DND-41 (cell line): ENCODE measurements at regions not wholly inside any gene's neighbourhood (a gene's known extent, or its start where the extent isn't known, plus 50 kb on each side); places are given as distances from the start of the nearest gene placed in this dataset.

Experiments
- ATAC-seq: fragments of 200-7000 bp; cut with Tn5 transposase; 3 replicates; pipeline ENCODE4 v1.9.1; 2021; ENCODE audit warnings: low read depth; ENCODE audit not compliant: insufficient read depth
- DNase-seq: peaks from one replicate; pipeline ENCODE4 v3.0.0-alpha.2; 2020
- H2AFZ ChIP-seq: 2 replicates; pipeline ENCODE4 v1.6.0; 2012; ENCODE audit warnings: low read depth, low read length
- H3K27ac ChIP-seq: 2 replicates; pipeline ENCODE4 v1.5.1; 2012; ENCODE audit warnings: low read length, inconsistent platforms
- H3K27me3 ChIP-seq: fragments of 200-600 bp; sonication (generic); 2 replicates; pipeline ENCODE4 v1.6.0; 2012; ENCODE audit warnings: low read length, mild to moderate bottlenecking, inconsistent platforms; ENCODE audit not compliant: insufficient read depth, poor library complexity
- H3K36me3 ChIP-seq: 2 replicates; pipeline ENCODE4 v1.5.1; 2012; ENCODE audit warnings: low read length, inconsistent platforms; ENCODE audit not compliant: insufficient read depth
- H3K4me1 ChIP-seq: 2 replicates; pipeline ENCODE4 v1.5.1; 2012; ENCODE audit warnings: mild to moderate bottlenecking, low read length; ENCODE audit not compliant: insufficient read depth
- H3K4me2 ChIP-seq: 2 replicates; pipeline ENCODE4 v1.6.0; 2012; ENCODE audit warnings: mild to moderate bottlenecking, moderate library complexity, low read length, inconsistent platforms; ENCODE audit not compliant: insufficient read depth
- H3K4me3 ChIP-seq, 2 experiments: fragments of 200-600 bp in 1 of 2; shearing (Covaris generic) in 1 of 2; 2 replicates each; pipeline ENCODE4 v1.5.1; 2012 to 2016; ENCODE audit warnings: inconsistent platforms in 2 of 2, low read length in 2 of 2, mild to moderate bottlenecking in 2 of 2, low read depth in 1 of 2, moderate library complexity in 1 of 2
- H3K79me2 ChIP-seq: 2 replicates; pipeline ENCODE4 v1.6.0; 2012; ENCODE audit warnings: low read length, inconsistent platforms; ENCODE audit not compliant: insufficient read depth
- H3K9ac ChIP-seq: 2 replicates; pipeline ENCODE4 v1.6.0; 2012; ENCODE audit warnings: low read depth, mild to moderate bottlenecking, inconsistent platforms, low read length, moderate library complexity
- H3K9me3 ChIP-seq: 2 replicates; pipeline ENCODE4 v1.5.1; 2012; ENCODE audit warnings: low read length, moderate library complexity, mild to moderate bottlenecking, inconsistent platforms; ENCODE audit not compliant: insufficient read depth, severe bottlenecking
- H4K20me1 ChIP-seq: 2 replicates; pipeline ENCODE4 v1.6.0; 2012; ENCODE audit warnings: low read length; ENCODE audit not compliant: insufficient read depth
- EZH2 ChIP-seq: IDR thresholded peaks from 3 replicates; pipeline ENCODE4 v1.6.1; 2012; ENCODE audit warnings: borderline replicate concordance, low read depth, mild to moderate bottlenecking, moderate library complexity, low read length, inconsistent platforms; ENCODE audit not compliant: severe bottlenecking
- TF ChIP-seq, protein P1 (sequence below): IDR thresholded peaks from 2 replicates; pipeline ENCODE4 v1.5.1; 2012; ENCODE audit warnings: borderline replicate concordance, low read length, moderate library complexity, mild to moderate bottlenecking; ENCODE audit not compliant: poor library complexity, severe bottlenecking; ENCODE audit errors: extremely low read depth

DNA sequence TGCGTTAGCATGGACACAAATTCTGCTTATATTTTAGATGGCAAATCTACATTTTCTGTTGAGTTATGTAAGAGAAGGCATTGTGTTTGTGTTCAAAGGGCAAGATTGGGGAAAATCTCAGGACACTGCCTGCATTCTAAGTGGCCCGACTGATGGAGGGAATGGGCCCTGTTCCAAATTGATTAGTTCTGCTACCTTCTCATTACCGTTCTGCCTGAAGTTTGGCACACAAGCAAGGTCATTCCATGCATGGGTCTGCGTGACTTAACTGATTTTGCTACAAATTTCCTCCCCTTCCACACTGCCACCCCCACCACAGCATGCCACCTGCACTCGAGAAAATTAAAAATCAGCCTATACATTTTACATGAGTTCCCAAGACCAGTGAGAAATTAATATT lies 409.9 kb downstream of the BRINP1 start:
- no peak for TF ChIP-seq EZH2
- TF ChIP-seq, protein P1, sequence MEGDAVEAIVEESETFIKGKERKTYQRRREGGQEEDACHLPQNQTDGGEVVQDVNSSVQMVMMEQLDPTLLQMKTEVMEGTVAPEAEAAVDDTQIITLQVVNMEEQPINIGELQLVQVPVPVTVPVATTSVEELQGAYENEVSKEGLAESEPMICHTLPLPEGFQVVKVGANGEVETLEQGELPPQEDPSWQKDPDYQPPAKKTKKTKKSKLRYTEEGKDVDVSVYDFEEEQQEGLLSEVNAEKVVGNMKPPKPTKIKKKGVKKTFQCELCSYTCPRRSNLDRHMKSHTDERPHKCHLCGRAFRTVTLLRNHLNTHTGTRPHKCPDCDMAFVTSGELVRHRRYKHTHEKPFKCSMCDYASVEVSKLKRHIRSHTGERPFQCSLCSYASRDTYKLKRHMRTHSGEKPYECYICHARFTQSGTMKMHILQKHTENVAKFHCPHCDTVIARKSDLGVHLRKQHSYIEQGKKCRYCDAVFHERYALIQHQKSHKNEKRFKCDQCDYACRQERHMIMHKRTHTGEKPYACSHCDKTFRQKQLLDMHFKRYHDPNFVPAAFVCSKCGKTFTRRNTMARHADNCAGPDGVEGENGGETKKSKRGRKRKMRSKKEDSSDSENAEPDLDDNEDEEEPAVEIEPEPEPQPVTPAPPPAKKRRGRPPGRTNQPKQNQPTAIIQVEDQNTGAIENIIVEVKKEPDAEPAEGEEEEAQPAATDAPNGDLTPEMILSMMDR: no peak
- Histone ChIP-seq H3K4me1 (no peaks in the 10 kb centered on the region), H3K36me3 (no peaks in the 10 kb centered on the region), H3K27ac (no peak overlapping the region), H3K4me2 (no peak overlapping the region), H3K27me3 (no peaks in the 10 kb centered on the region), H3K9me3 (no peaks in the 10 kb centered on the region), H3K79me2 (no peaks in the 10 kb centered on the region), H3K9ac (no peak overlapping the region), H4K20me1 (no peaks in the 10 kb centered on the region), H2AFZ (no peak overlapping the region), H3K4me3 (no peak overlapping the region)
- no peak for DNase-seq
- ATAC-seq: no peak

DNA sequence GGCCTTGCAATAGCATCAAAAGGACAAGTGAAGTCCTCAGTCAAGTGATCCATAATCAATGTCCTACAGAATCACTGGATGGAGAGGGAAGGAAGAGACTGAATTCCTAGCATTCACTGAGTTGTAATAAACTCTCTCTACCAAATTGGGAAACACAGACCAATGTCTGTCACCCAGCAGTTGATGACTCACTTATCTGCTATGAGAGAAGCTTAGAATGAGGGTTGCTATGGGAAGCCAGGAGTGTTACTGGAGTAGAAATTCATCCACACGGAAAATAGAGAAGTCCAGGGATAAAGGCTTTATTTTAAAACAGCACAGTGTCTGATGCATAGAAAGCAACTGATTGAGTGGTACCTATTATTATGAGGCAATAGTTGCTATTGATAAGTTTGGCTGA lies 407.4 kb downstream of the BRINP1 start:
- no peak overlapping the region for H3K4me3 ChIP-seq
- no peak for ATAC-seq
- no peak overlapping the region for H2AFZ ChIP-seq
- no peak for TF ChIP-seq EZH2
- TF ChIP-seq, protein P1: no peak
- H3K4me1 ChIP-seq: no peaks in the 10 kb centered on the region
- H3K79me2 ChIP-seq: no peaks in the 10 kb centered on the region
- H3K4me2 ChIP-seq: no peak overlapping the region
- no peaks in the 10 kb centered on the region for H3K9me3 ChIP-seq
- no peaks in the 10 kb centered on the region for H3K27me3 ChIP-seq
- no peak overlapping the region for H3K27ac ChIP-seq
- H3K9ac ChIP-seq: no peak overlapping the region
- H3K36me3 ChIP-seq: no peaks in the 10 kb centered on the region
- H4K20me1 ChIP-seq: no peaks in the 10 kb centered on the region
- no peak for DNase-seq

DNA sequence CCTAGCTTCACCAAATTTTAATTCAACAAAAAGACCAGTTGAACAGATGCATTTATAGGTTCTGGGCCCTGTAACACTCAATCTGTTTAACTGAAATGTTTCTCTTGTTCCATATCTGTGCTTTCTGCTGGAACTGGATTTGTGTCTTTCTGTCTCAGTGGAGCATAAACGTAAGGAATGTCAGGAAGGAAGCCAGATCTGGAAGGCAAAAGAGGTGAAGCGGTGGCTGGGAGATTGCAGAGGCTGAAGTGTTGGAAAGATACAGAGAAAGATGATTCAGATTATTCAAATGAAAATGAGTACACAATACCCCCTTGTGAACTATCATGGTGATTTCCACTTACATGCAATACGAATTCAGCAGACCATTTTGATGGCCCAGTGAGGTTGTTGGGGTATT lies 406.8 kb downstream of the BRINP1 start:
- H3K9me3 ChIP-seq: no peaks in the 10 kb centered on the region
- no peak overlapping the region for H3K4me3 ChIP-seq
- no peak for DNase-seq
- H3K9ac ChIP-seq: no peak overlapping the region
- ATAC-seq: no peak
- H3K36me3 ChIP-seq: no peaks in the 10 kb centered on the region
- H3K27ac ChIP-seq: no peak overlapping the region
- H3K4me1 ChIP-seq: no peaks in the 10 kb centered on the region
- no peaks in the 10 kb centered on the region for H3K79me2 ChIP-seq
- no peaks in the 10 kb centered on the region for H3K27me3 ChIP-seq
- TF ChIP-seq, protein P1: no peak
- TF ChIP-seq EZH2: no peak
- no peaks in the 10 kb centered on the region for H4K20me1 ChIP-seq
- no peak overlapping the region for H3K4me2 ChIP-seq
- H2AFZ ChIP-seq: no peak overlapping the region

DNA sequence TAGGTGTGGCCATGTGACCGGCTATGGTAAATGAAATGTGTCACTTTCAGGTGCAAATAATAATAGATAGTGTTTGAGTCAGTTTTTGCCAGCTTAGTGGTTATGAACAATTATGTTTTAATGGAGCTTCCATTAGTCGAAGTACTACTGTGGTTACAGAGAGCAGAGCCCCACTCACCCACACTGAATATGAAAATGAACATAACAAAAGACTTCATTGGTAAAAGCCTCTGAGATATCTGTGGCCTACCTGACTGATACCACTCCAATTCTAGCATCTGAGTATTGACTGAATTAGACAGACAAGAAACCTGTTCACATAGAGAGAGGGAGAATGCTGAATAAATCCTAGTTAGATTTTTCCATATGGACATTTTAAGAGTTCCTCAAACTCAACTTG lies 405.6 kb downstream of the BRINP1 start:
- Histone ChIP-seq H3K4me3 (no peak overlapping the region), H3K9ac (no peak overlapping the region), H4K20me1 (no peaks in the 10 kb centered on the region), H3K27me3 (no peaks in the 10 kb centered on the region), H3K27ac (no peak overlapping the region), H3K36me3 (no peaks in the 10 kb centered on the region), H3K4me1 (no peaks in the 10 kb centered on the region), H3K4me2 (no peak overlapping the region), H2AFZ (no peak overlapping the region), H3K79me2 (no peaks in the 10 kb centered on the region), H3K9me3 (no peaks in the 10 kb centered on the region)
- ATAC-seq: no peak
- no peak for TF ChIP-seq EZH2
- TF ChIP-seq, protein P1: no peak
- no peak for DNase-seq
